Stimulated activated CD8-positive, alpha-beta memory T cell treated with anti-CD3 and anti-CD28 coated beads, Interleukin-4, amount 100 ng/mL, for 1 hour (primary cell): ENCODE measurements at regions not wholly inside any gene's neighbourhood (a gene's known extent, or its start where the extent isn't known, plus 50 kb on each side); places are given as distances from the start of the nearest gene placed in this dataset.

ENCODE experiments used
- DNase-seq, 2 donors: peaks; one replicate each; pipeline ENCODE4 v3.0.0-alpha.2; 2020; ENCODE audit warnings: low read depth in 2 of 2, low spot score in 1 of 2

DNA sequence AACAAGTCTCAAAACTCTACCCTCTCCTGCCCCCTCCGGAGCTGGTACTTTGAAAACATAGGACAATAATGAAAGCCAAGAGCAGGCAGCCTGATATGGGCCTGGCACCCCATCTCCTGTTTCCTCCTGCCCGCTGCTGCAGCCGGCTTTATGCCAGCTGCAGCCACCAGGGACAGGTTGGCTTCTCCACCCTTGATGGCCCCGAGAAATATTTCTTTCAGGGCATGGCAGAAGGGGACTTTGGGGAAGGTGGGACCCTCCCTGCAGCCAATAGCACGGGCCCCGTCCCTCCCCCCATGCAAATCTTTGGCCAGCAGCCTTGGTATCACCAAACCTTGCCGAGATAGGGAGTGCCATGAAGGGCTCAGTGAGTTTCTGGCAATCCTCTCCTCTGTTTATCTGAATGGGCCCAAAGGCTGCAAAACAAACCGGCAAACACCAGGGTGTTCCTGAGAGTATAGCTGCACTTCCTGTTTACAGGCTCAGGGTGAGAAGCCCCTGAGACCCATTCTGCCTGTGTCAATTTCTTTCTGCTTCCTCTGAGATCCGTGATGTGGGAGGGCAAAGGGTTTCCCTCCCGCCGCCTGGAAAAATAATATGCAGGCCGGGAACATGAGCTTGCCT lies 73.4 kb upstream of the BOD1 start:
- DNase-seq: no peak

DNA sequence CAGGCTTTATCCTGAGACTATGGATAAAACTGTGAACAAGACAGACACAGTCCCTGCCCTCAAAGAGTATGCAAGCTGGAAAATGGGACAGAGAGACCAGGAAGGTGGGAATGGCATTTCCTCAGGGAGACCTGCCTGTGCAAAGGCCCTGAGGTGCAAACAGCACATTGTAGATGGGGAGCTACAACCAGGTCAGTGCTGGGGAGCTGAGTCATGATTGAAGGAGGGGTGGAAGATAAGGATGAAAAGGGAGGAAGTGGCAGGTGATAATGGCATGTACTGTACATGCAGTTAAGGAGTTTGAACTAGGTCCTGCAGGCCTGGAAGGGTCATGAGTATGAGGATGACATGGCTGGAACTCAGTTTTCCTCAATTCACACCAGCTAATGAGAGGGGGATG lies 75.5 kb upstream of the BOD1 start:
- DNase-seq: no peak

DNA sequence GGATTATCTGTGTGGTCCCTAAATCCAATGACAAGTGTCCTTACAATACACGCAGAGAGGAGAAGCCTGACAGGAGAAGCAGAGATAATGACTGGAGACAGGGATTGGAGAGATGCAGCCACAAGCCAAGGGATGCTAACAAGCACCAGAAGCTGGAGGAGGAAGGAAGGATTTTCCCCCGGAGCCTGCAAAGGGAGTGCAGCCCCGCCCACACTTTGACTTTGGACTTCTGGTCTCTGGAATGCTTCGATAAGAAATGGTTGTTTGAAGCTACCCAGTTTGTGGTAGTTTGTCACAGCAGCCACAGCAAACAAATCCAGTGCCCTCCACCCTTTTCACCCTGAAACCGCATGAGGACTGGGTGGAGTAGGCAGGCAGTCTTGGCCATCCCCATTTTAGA lies 77.2 kb upstream of the BOD1 start:
- DNase-seq: no peak

GRCh38 chr5:173696216-173696615 lies 79.8 kb upstream of the BOD1 start:
- DNase-seq: no peak

DNA sequence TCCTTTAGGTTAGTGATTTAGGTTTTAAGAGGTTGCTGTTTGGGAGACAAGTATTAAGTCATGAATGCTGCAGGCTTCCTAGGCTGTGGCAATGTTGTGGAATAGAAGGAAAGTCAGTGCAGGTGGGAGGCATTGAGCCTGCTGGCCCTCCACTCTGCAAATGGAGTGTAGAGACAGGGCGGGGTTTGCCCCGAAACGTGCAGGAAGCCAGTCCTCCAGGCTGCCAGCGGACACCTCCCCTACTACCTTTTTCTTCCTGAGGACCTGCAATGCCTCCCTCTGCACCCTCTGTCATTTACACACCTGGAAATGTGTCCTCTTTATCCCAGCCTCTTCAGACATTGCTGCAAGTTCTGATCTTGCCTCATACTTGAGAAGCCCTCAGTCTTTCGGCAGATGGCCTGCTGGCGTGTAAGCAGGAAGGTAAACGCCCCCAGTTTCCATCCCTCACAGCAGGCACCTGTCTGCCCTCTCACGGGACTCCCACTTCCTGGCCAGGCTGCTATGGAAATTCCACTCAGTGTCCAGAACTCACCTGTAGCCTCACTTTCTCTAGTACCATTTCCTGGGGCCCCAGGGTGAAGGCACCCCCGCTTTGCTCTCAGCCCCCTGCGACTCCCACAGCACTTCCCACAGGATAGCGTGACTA lies 81.6 kb upstream of the BOD1 start:
- no peak for DNase-seq

DNA sequence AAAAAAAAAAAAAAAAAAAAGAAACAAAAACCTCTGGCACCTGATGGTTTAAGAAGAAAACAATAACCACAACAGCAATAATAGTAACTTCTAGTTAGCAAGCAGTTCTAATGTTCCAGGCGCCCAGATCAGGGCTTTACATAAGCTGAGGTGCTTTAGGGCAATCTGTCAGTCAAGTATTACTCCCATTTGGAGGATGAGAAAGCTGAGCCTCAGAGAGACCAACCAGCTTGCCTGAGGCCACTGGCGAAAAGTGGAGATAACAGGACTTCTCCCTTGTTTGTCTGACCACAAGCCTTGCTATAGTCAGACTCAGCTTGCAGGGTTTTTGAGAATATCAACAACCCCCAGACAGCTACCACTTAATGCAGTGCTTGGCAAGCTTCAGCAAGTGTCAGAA lies 83.5 kb upstream of the BOD1 start:
- DNase-seq: no peak

DNA sequence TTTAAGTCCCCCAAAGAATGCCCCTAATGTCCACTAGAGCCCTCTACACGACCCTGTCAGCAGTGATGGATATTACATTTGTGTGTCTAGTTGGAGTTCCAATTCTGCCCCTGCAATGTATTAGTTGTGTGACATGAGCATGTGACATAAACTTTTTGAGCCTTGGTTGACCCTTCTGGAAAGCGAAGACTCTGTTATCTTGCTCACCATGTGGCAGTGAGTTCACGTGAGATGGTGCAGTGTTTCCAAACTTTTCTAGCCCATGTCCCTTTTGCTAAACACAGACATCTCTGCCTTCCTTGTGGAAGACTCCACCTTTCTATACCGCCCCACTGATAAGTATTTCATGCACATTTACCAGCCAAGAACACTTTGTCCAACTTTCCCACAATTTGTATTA lies 87.0 kb upstream of the BOD1 start:
- DNase-seq: no peak

- no peak for DNase-seq
These were observed 88.4 kb upstream of the BOD1 start for GRCh38 chr5:173704615-173705511.

DNA sequence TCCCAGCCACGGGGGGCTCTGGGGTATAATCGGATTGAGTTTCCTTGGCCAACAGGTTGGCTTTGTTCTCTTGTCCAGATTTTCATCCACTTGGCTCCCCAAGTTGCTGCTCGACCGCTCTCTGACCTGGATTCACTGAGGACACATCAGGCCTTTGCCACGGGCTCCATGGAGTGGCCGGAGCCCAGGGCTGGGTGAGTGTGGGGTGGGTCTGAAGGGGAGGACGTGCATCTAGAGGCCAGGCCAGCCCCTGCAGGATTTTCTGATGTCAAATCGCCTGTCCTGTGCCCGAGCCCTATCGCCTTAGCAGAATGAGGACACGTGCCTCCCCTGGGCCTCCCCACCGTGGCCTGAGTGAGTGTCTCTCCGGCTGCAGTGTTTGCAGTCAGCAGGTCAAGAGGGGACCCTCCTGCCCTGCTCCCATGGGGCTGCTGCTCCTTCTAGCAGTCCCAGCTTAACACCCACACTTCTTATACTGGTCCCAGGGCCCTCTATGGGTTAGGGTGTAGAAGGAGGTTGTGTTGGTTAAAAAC lies 89.1 kb upstream of the BOD1 start:
- no peak for DNase-seq

- no peak for DNase-seq
These were observed 90.2 kb upstream of the BOD1 start for GRCh38 chr5:173706700-173707099.

- DNase-seq: no peak
These were observed 90.9 kb upstream of the BOD1 start for GRCh38 chr5:173707392-173707791.

- DNase-seq: no peak
These were observed 92.7 kb upstream of the BOD1 start for GRCh38 chr5:173709145-173709544.

GRCh38 chr5:173709761-173710160 lies 93.3 kb upstream of the BOD1 start:
- DNase-seq: no peak

DNA sequence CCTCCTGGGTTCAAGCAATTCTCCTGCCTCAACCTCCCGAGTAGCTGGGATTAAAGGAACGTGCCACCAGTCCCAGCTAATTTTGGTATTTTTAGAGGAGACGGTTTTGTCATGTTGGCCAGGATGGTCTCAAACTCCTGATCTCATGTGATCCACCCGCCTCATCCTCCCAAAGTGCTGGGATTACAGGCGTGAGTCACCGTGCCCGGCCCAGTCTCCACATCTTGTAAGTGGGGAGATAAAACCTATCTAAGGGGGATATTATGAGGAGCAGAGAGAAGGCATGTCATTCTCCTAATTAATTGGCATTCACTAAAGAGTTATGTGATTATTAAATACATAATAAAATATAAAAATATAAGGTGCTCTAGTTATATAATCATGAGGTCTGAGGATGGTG lies 94.1 kb upstream of the BOD1 start:
- DNase-seq: no peak

DNA sequence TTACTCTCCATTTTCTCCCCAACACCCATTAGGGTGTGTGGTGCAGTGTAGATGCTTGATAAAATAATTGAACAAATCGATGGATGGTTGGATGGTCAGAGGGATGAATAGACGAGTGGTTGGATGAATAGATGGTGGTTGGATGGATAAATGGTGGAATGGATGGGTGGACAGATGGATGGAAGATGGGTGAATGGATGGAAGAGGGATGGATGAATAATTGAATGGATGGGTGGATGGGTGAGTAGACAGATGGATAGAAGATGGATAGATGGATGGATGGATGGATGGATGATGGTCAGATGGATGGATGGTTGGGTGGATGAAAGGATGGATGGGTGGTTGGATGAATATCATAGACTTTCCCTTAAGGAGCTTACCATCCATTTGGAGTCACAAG lies 95.0 kb upstream of the BOD1 start:
- no peak for DNase-seq

- DNase-seq: no peak
These were observed 96.2 kb upstream of the BOD1 start for GRCh38 chr5:173712609-173713175.

DNA sequence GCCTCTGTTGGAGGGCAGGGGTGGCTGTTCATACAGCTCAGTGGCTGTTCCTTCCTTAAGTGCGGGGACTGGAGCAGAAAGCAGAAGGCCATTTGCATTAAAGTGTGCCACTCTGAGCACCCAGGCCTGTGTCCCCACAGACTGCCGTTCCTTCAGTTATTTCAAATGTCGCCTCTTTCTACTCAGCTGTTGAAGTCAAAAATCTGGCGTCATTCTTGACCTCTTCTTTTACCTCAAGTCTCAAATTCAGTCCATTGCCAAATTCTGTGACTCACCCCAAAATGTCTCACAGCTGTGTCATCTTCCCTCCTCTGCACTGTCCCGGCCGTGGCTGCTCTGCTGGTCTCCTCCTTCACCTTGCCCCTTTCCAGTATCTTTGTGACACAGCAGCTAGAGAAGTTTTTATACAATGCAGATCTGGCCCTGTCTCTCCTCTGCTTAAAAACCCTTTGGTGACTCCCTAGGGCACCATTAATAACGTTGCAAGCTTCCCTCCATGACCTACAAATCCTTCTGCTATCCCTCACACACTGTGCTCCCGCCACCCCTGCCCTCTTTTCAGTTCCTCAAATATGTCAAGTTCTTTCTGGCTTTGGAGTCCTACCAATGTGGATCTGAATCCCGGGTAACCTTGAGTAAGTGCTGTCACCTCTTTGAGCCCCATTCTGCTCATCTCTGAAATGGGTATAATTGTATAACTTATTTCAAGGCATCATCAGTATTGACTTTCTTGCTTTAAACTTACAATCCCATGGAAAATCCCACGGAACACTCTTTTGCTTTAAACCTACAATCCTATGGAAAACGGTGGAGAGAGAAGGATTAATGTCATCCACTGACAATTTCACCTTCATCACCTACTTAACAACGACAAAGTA lies 98.3 kb upstream of the BOD1 start:
- no peak for DNase-seq

GRCh38 chr5:173715607-173716006 lies 99.2 kb upstream of the BOD1 start:
- DNase-seq: no peak

DNA sequence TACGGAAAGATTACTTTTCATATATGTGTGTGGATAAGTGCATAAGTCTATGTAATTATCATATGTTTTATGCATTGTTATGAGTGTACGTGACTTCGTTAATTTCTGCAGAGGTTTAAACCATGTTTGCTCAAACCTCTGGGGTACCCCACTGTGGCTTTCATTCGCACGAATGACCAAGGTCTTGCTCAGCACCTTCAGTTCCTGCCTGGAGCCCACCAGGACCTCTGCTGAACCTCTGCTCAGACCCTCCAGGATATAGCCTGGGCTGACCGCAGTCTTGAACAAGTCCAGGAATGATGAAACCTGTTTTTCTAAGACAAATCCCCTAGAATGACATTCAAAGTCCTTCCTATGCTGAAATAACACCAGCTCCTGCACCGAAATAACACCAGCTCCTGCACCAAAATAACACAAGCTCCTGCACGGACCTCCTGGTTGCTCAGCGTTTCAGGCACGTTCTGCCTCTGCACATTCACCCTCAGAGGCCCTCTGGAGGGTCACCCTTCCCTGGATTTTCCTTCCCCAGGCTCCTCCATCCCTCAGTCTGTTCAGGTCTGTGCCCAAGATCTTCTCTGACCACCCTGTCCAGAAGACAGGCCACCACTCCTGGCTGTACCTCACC lies 99.7 kb upstream of the BOD1 start:
- DNase-seq: no peak

- no peak for DNase-seq
These were observed 101.5 kb upstream of the BOD1 start for GRCh38 chr5:173717959-173718358.
